ENCODE measurements at regions not wholly inside any gene's neighbourhood (a gene's known extent, or its start where the extent isn't known, plus 50 kb on each side); places are given as distances from the start of the nearest gene placed in this dataset.

GRCh38 chr4:148780426-148781005, 338.3 kb upstream of the NR3C2 start:
- no peak for DNase-seq
- Histone ChIP-seq H3K9me3 (no peaks in the 10 kb centered on the region), H3K27ac (no peak overlapping the region), H3K27me3 (no peaks in the 10 kb centered on the region), H3K4me3 (no peak overlapping the region), H3K36me3 (no peaks in the 10 kb centered on the region), H3K4me1 (no peaks in the 10 kb centered on the region)
- intact Hi-C loops (cut with DNase I): no loop called here
- TF ChIP-seq POLR2A (IDR thresholded peaks at IDR 0.05) (no peak), CTCF (IDR thresholded peaks at IDR 0.05) (no peak)
- 75 to 84% methylated on average over 3 of the region's 3 CpGs for WGBS, 2 donors

GRCh38 chr4:148779771-148780170, 337.6 kb upstream of the NR3C2 start:
- TF ChIP-seq CTCF (IDR thresholded peaks at IDR 0.05): no peak
- no peak for TF ChIP-seq POLR2A (IDR thresholded peaks at IDR 0.05)
- Histone ChIP-seq H3K4me3 (no peak overlapping the region), H3K36me3 (no peaks in the 10 kb centered on the region), H3K27ac (no peak overlapping the region), H3K4me1 (no peaks in the 10 kb centered on the region), H3K27me3 (no peaks in the 10 kb centered on the region), H3K9me3 (no peaks in the 10 kb centered on the region)
- DNase-seq: no peak
- 84 to 89% methylated on average over 4 of the region's 4 CpGs for WGBS, 2 donors
- intact Hi-C loops (cut with DNase I): no loop called here

- intact Hi-C loops (cut with DNase I): no loop called here
- Histone ChIP-seq H3K27ac (no peak overlapping the region), H3K36me3 (no peaks in the 10 kb centered on the region), H3K9me3 (no peaks in the 10 kb centered on the region), H3K27me3 (no peaks in the 10 kb centered on the region), H3K4me3 (no peak overlapping the region), H3K4me1 (no peaks in the 10 kb centered on the region)
- 74 to 79% methylated on average over 5 of the region's 5 CpGs for WGBS, 2 donors
- no peak for DNase-seq
- TF ChIP-seq CTCF (IDR thresholded peaks at IDR 0.05) (no peak), POLR2A (IDR thresholded peaks at IDR 0.05) (no peak)
Observed at GRCh38 chr4:148778980-148779675, 336.9 kb upstream of the NR3C2 start.

- Histone ChIP-seq H3K36me3 (no peaks in the 10 kb centered on the region), H3K4me1 (no peaks in the 10 kb centered on the region), H3K4me3 (no peak overlapping the region), H3K27me3 (no peaks in the 10 kb centered on the region), H3K9me3 (no peaks in the 10 kb centered on the region), H3K27ac (no peak overlapping the region)
- DNase-seq: no peak
- 38 to 42% methylated on average over 3 of the region's 3 CpGs for WGBS, 2 donors
- TF ChIP-seq CTCF (IDR thresholded peaks at IDR 0.05) (no peak), POLR2A (IDR thresholded peaks at IDR 0.05) (no peak)
- intact Hi-C loops (cut with DNase I): no loop called here
Observed at GRCh38 chr4:148776941-148777340, 334.7 kb upstream of the NR3C2 start.

- no peak overlapping the region for H3K4me3 ChIP-seq
- no peak overlapping the region for H3K27ac ChIP-seq
- no peaks in the 10 kb centered on the region for H3K4me1 ChIP-seq
- no peaks in the 10 kb centered on the region for H3K27me3 ChIP-seq
- intact Hi-C loops (cut with DNase I): no loop called here
- TF ChIP-seq POLR2A (IDR thresholded peaks at IDR 0.05) (no peak), CTCF (IDR thresholded peaks at IDR 0.05) (no peak)
- DNase-seq: no peak
- H3K9me3 ChIP-seq: no peaks in the 10 kb centered on the region
- 89 to 90% methylated on average over 3 of the region's 3 CpGs for WGBS, 2 donors
- no peaks in the 10 kb centered on the region for H3K36me3 ChIP-seq
Observed at GRCh38 chr4:148774134-148774533, 331.9 kb upstream of the NR3C2 start.

Data from esophagus squamous epithelium (tissue), 5 donors.